ENCODE measurements at regions not wholly inside any gene's neighbourhood (a gene's known extent, or its start where the extent isn't known, plus 50 kb on each side); places are given as distances from the start of the nearest gene placed in this dataset.

DNA sequence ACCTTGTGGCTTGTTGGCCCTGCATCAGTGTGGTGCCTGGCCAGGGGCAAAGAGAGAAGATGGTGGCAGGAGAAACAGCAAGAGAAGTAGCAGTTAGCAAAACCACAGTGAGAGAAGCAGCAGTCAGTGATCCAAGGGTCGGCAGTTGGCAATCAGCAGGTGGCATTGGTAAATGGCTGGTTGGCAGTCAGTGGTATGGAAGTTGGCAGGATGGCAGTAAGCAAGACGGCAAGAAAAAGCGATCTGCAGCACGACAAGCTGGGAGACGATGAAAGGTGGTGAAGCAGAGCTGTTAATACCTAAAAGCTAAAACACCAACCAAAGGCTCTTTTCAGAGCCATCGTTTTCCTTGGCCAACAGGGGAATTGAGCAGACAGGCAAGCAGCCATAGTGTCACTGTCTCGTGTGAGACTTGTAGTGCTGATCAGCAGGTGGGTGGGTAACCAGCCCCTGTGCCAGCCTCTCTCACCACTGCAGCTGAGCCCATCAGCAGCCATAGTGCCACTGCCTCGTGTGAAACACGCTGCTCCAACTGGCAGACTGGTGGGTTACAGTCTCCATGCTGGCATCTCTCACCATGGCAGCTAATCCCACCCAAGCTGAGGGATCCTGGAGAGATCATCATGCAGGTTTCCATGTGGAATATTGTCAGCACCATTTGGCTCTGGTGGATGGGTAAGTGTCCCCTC is 2078.4 kb downstream of the PCDH7 start:
- intact Hi-C loops (cut with DNase I), result no loop called here
- peak in 1 of 10 donors; percentile 65 for DNase-seq

GRCh38 chr4:32824336-32824735 is 2104.2 kb downstream of the PCDH7 start:
- no peak for DNase-seq
- intact Hi-C loops (cut with DNase I), result no loop called here

GRCh38 chr4:32826169-32826568 is 2106.0 kb downstream of the PCDH7 start:
- DNase-seq, result no peak
- intact Hi-C loops (cut with DNase I), result no loop called here

- intact Hi-C loops (cut with DNase I), result no loop called here
These were observed 2110.0 kb downstream of the PCDH7 start for GRCh38 chr4:32830160-32830559.

GRCh38 chr4:32831104-32831503 is 2110.9 kb downstream of the PCDH7 start:
- intact Hi-C loops (cut with DNase I), result no loop called here
- no peak for DNase-seq

More at GRCh38 chr4:32830160-32830559, 2110.0 kb downstream of the PCDH7 start:
- DNase-seq, result no peak

GRCh38 chr4:32840461-32841189 is 2120.5 kb downstream of the PCDH7 start:
- no peak for DNase-seq
- intact Hi-C loops (cut with DNase I), result no loop called here

- intact Hi-C loops (cut with DNase I), result no loop called here
- no peak for DNase-seq
These were observed 2121.0 kb downstream of the PCDH7 start for GRCh38 chr4:32841217-32841616.

GRCh38 chr4:32847461-32847860 is 2127.3 kb downstream of the PCDH7 start:
- intact Hi-C loops (cut with DNase I), result no loop called here
- no peak for DNase-seq

DNA sequence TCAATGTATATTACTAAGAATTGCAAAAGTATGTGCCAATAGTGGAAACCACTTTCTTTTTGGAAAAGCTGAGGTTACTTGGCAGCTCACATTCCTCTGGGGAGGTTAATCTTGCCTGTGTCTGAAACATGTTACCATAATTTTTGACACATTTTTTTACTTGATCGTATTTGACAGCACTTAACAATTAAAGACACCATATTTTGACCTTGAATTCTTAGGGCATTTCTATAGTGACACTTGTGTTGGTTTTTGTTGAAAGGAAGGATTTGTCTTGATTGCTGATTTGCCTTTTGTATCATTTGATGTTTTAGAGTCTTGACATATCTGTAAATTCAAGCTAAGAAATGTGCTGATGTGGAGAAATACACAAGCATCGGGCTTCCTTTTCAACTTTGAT is 2135.5 kb downstream of the PCDH7 start:
- no peak for DNase-seq
- intact Hi-C loops (cut with DNase I), result no loop called here

DNA sequence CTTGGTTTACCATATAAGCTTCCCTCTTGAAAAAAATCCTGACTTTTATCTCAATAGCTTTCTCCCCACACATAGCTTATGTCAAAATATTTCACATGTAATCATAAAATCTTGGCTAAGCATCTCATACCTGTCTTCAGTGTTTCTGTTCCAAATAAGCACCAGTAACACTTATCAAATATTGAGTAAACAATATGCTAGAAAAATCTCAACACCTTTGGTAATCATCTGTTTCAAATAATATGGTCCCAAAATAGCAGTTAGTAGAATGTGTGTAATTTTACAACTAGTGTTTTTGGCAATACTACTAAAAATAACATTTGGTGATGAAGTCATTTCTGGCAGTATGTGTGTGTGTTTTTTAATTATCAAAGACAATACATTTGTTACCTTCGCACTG is 2138.2 kb downstream of the PCDH7 start:
- DNase-seq, result no peak

GRCh38 chr4:32858971-32859370 is 2138.8 kb downstream of the PCDH7 start:
- DNase-seq, result no peak
- intact Hi-C loops (cut with DNase I), result no loop called here

More for the DNA sequence above, 2138.2 kb downstream of the PCDH7 start:
- intact Hi-C loops (cut with DNase I), result no loop called here

GRCh38 chr4:32864713-32865351 is 2144.7 kb downstream of the PCDH7 start:
- intact Hi-C loops (cut with DNase I), result no loop called here
- no peak for DNase-seq

- intact Hi-C loops (cut with DNase I), result no loop called here
- DNase-seq, result no peak
These were observed 2156.4 kb downstream of the PCDH7 start for GRCh38 chr4:32876546-32876945.

GRCh38 chr4:32879913-32880312 is 2159.7 kb downstream of the PCDH7 start:
- intact Hi-C loops (cut with DNase I), result no loop called here

DNA sequence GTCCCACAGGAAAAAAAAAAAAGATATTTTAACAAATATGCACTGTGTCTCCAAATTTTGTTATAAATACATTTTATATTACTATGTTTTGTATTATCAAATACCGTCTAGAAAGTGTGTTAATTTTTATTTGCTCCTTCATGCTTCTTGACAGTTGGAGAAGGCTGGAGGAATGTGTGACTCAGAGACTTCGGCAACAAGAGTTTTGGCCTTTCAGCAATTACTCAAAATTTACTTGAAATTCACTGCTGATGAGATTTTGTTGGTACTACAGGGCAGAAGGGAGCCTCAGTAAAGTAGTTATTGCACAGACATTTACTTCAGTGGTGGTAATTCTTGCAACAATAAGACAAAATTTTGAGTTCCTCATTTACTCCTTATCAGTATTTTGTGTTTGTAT is 2164.0 kb downstream of the PCDH7 start:
- intact Hi-C loops (cut with DNase I), result no loop called here
- no peak for DNase-seq

More at GRCh38 chr4:32879913-32880312, 2159.7 kb downstream of the PCDH7 start:
- DNase-seq, result no peak

GRCh38 chr4:32890398-32890797 is 2170.2 kb downstream of the PCDH7 start:
- no peak for DNase-seq
- intact Hi-C loops (cut with DNase I), result no loop called here

GRCh38 chr4:32909053-32909452 is 2188.9 kb downstream of the PCDH7 start:
- DNase-seq, result peak in 1 of 10 donors; percentile 40
- intact Hi-C loops (cut with DNase I), result no loop called here

DNA sequence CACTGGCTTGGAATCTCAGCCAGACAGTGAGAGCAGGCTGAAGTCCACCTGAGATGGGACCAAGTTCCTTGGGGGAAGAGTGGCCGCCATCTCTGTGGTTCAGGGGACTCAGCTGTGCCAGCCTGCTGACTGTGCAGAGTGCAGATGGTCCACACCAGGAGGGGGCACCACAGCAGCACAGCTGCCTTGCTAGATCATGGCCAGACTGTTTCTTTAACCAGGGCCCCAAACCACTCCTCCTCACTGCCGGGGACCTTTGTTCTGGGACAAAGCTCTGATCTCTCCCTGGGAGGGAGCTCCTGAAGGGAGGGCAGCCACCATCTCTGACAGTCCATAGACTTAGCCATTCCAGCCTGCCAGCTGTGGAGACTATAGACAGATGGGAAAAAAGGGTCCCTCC is 2189.6 kb downstream of the PCDH7 start:
- intact Hi-C loops (cut with DNase I), result no loop called here
- DNase-seq, result peak in 1 of 10 donors; percentile 30

GRCh38 chr4:32917586-32917985 is 2197.4 kb downstream of the PCDH7 start:
- DNase-seq, result no peak
- intact Hi-C loops (cut with DNase I), result no loop called here

GRCh38 chr4:32929796-32930699 is 2209.9 kb downstream of the PCDH7 start:
- intact Hi-C loops (cut with DNase I), result no loop called here
- DNase-seq, result no peak

- intact Hi-C loops (cut with DNase I), result no loop called here
- no peak for DNase-seq
These were observed 2210.5 kb downstream of the PCDH7 start for GRCh38 chr4:32930700-32931099.
